CD4-positive, alpha-beta T cell treated with Interferon alpha-2 for 1 hour (primary cell): ENCODE measurements at regions not wholly inside any gene's neighbourhood (a gene's known extent, or its start where the extent isn't known, plus 50 kb on each side); places are given as distances from the start of the nearest gene placed in this dataset.

Experiments used
- DNase-seq, 2 donors: peaks; one replicate each; pipeline ENCODE4 v3.0.0-alpha.2; 2020 to 2022

DNA sequence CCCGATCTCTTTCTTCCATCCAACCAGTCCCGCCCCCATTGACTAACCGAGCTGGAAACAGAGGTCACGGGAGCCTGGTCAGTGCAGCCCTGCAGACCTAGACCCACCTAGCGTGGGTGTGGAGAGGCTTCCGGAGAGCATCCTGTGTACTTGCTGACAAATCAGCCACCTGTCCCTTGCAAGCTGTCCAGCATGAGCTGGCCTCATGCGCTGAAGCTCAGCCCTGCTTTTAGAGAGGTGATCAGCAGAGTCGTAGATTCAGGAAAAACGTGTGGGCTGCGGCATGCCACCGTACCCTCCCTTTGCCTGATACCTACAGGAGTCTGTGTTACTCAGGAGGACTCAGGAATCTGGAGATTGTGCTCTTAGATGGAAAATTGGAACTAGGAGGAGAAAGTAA lies 80.3 kb upstream of the UQCRFS1 start:
- DNase-seq: no peak

GRCh38 chr19:29293736-29294342 lies 80.9 kb upstream of the UQCRFS1 start:
- no peak for DNase-seq

- DNase-seq: no peak
These were observed 81.4 kb upstream of the UQCRFS1 start for GRCh38 chr19:29294343-29294811.

- no peak for DNase-seq
These were observed 82.3 kb upstream of the UQCRFS1 start for GRCh38 chr19:29295285-29295684.

DNA sequence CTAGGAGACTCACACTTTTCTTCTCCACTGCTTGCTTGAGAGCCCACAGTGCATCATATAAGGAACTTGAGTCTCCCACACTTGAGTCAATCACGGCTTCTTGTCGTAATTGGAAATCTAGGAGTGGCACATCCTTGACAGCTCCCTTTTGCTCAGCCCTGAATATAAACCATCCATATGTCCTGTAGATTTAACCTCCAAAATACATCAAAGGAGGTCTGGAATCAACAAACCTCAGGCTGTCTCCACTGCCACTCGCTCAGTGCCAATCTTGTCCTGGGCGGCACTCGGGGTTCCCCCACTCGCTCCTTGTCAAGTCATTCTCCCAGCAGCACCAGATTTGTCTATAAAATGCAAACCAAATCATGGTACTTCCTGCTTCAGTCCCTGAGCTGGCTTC lies 84.4 kb upstream of the UQCRFS1 start:
- DNase-seq: no peak

DNA sequence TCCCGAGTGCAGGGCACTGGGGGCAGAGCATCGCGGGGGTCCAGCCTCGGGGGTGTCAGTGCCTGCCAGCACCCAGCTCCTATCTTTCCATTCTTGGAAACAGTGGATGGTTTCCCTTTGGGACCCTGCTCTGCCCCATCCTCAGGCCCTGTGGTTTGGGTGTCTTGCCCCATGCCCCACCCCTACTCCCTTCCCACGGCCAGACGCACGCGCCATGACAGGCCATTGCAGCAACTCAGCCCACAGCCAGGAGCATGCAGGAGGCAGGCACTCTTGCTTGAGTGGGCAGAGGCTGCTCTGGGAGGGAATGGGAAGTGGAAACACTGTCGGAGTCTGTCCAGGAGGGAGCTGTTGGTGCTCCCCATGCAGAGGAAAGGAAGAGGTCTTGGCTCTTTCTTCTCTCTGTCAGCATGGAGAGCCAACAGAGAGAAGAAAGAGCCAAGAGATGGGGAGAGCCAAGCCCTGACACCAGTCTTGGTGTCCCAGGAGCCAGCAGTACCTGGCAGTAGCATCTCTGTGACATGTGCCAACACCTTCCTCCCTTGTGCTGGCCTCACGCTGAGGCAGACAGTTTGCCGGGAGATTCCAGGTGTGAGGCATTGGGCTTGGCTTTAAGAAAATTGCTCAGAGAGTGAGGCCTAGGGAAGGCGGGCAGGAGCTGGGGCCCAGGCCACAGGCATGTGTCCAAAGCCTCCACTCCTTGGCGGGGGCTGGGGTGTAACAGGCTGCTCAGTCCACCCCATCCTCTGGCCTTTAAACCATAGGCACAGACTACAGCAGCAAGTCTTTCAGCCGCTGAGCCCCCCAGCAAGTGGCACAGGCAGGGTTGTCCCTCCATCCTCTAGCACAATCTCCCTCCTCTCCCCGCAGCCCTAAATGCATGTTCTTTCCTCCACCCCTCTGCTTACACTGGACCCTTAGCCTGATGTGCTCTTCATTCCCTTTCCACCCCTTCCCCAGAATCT lies 86.7 kb upstream of the UQCRFS1 start:
- DNase-seq: no peak

- peak in 1 of 2 donors; percentile 15 for DNase-seq
These were observed 89.3 kb upstream of the UQCRFS1 start for GRCh38 chr19:29302002-29302928.

- no peak for DNase-seq
These were observed 90.2 kb upstream of the UQCRFS1 start for GRCh38 chr19:29303069-29303718.

- DNase-seq: no peak
These were observed 90.8 kb upstream of the UQCRFS1 start for GRCh38 chr19:29303719-29304090.

- DNase-seq: no peak
These were observed 92.3 kb upstream of the UQCRFS1 start for GRCh38 chr19:29305268-29305667.

GRCh38 chr19:29308977-29309590 lies 96.1 kb upstream of the UQCRFS1 start:
- no peak for DNase-seq

- no peak for DNase-seq
These were observed 96.7 kb upstream of the UQCRFS1 start for GRCh38 chr19:29309637-29310036.

- DNase-seq: no peak
These were observed 98.3 kb upstream of the UQCRFS1 start for GRCh38 chr19:29311191-29311790.

- no peak for DNase-seq
These were observed 102.7 kb upstream of the UQCRFS1 start for GRCh38 chr19:29315556-29316190.

DNA sequence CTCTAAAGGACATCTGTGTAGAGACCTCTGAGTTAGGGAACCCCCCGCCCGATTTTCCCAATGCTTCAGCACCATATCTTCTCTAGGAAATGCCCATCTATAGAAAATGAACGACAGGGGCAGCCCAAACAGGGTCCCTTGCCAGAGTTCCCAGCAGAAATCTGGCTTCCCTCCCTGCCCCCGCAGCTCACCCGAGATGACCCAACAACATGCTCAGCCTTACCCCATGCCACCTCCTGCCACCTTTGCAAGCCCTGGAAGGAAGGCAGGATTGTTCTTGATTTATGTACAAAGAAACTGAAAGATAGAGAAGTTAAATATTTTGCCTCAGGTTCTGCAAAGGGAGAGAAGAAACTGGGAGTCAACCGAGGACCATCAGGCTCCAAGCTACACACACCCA lies 105.6 kb upstream of the UQCRFS1 start:
- no peak for DNase-seq

GRCh38 chr19:29320086-29320485 lies 107.1 kb upstream of the UQCRFS1 start:
- no peak for DNase-seq

- no peak for DNase-seq
These were observed 107.7 kb upstream of the UQCRFS1 start for GRCh38 chr19:29320618-29321017.

- DNase-seq: no peak
These were observed 108.2 kb upstream of the UQCRFS1 start for GRCh38 chr19:29321116-29321515.

DNA sequence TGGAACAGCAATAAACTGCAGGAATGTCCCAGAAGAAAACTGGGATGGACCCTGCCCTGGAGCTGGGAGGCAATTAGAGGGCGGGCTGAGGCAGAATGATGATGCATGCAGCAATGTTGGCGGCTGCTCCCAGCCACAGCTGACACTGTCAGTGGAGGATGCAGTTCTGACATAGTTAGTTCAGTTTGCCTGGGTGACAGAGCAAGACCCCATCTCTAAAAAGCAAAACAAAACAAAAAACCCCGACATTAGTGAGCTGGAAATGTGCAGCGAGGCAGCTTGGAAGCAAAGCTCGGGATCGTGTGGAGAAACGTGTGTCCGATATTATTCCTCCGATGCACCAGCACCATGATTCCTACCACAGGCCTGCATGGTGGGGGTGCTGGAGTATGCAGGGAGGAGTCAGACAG lies 110.1 kb upstream of the UQCRFS1 start:
- no peak for DNase-seq

- DNase-seq: no peak
These were observed 110.7 kb upstream of the UQCRFS1 start for GRCh38 chr19:29323440-29324290.
